ENCODE measurements at regions not wholly inside any gene's neighbourhood (a gene's known extent, or its start where the extent isn't known, plus 50 kb on each side); places are given as distances from the start of the nearest gene placed in this dataset.

GRCh38 chr16:86239381-86239780 lies 270.9 kb upstream of the FOXF1 start:
- DNase-seq (ENCODE audit: extremely low spot score): no peak
- no peak for TF ChIP-seq NFRKB (IDR thresholded peaks at IDR 0.05)
- ChIA-PET POLR2A (interaction anchor here (0.8 kb wide), 1 partner anchor 157 kb away, joined by 3 read pairs; no protein-coding TSS in a partner anchor), CTCF (no interaction called here)

DNA sequence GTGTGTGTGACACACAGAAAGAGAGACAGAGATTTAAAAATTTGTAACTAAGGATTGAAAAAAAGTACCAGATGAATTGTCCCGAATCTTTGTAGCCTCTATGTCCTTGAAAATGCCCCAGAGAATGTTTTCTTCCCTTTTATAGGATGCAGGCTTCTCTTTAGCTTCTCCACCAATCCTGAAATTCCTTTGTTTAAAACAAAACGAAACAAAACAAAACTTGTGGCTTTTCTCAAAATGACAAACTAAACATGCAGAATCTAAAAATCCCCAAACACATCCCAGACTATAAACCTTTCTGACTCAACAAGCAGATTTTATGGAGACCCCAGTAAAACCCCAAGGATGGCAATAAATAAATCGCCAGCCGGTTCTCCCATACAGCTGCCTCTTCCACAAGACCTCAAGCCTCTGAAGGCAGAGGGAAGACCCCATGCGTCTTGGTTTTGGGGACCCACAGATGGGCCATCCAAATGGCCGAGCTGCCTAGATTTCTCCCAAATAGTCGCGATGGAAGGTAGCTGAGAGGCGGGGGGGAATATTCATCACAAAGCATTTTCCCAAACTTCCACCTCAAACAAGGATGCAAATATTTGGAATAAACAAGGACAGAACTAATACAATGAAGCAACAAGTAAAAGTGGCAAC lies 269.5 kb upstream of the FOXF1 start:
- POLR2A ChIA-PET: no interaction called here
- TF ChIP-seq ELF4 (IDR thresholded peaks at IDR 0.05) (no peak), ZNF384 (IDR thresholded peaks at IDR 0.05) (no peak), BHLHE40 (IDR thresholded peaks at IDR 0.05; ENCODE audit: borderline replicate concordance) (no peak), LEF1 (IDR thresholded peaks at IDR 0.05; ENCODE audit: borderline replicate concordance) (no peak), PKNOX1 (IDR thresholded peaks at IDR 0.05) (no peak)
- CTCF ChIA-PET: interaction anchor here (0.7 to 1.2 kb wide), 2 partner anchors 11 to 251 kb away, joined by 3 read pairs; no protein-coding TSS in a partner anchor
- no peak for DNase-seq (ENCODE audit: extremely low spot score)

DNA sequence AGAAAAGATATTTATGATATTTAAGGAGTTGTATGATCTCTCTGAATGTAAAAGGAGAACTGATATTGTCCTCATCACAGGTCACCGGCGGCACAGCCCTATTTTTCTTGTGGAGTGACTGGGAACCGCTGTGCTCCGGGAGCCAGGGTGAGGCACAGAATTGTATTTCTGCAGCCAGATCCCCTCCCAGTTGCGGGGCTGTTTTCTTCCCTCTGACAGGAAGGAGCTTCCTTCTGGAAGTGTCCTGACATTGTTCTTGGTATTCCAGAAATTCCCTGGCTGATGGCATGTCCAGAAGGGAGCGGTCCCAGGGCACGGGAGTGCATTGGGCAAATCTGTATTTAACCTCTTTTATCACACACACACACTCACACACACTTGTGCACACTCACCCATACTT lies 268.6 kb upstream of the FOXF1 start:
- no peak for DNase-seq (ENCODE audit: extremely low spot score)
- ChIA-PET POLR2A (no interaction called here), CTCF (interaction anchor here (1.2 kb wide), 1 partner anchor 10 kb away, joined by 3 read pairs; no protein-coding TSS in a partner anchor)
- TF ChIP-seq FOXK2 (IDR thresholded peaks at IDR 0.05) (no peak), CTBP1 (IDR thresholded peaks at IDR 0.05; ENCODE audit: borderline replicate concordance) (no peak), ZNF384 (IDR thresholded peaks at IDR 0.05) (no peak), LEF1 (IDR thresholded peaks at IDR 0.05; ENCODE audit: borderline replicate concordance) (no peak), BHLHE40 (IDR thresholded peaks at IDR 0.05; ENCODE audit: borderline replicate concordance) (no peak), ELF4 (IDR thresholded peaks at IDR 0.05) (no peak), SP1 (IDR thresholded peaks at IDR 0.05) (no peak), ARNT (IDR thresholded peaks at IDR 0.05) (no peak), FOXA1 (IDR thresholded peaks at IDR 0.05) (no peak)

DNA sequence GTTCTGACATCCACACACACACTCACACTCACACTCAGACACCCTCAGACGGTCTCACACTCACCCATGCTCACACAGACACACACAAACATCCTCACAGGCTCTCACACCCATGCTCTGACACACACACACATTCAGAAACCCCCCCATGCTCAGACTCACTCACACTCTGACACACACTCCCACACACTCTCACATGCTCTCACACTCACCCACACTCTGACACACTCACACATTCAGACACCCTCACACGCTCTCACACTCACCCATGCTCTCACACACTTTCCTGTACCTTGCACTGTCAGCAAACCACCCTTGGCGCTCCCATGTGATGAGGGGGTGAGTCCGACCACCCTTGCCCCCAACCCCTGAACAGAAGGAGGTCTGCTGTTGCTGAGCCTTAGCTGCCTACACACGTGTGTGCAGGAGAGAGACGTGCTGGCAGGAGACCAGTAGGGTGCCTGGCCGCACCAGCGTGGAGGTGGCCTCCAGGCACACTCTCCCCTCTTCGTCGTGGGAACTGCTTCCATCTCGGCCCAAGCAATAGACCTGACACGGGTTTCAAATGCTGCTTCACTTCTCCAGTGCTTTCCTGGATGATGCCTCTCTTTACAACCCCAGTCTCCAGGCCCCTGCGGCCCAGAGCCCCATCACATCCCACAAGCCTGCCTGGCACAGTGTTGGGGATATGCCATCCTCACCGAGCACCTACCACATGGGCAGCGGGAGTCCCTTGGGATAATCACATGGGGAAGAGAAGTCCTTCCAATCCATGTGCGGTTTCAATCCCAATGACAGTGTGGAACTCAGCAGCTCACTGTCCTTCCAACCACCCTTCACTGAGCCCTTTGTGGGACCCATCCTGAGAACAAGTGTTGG lies 267.8 kb upstream of the FOXF1 start:
- DNase-seq (ENCODE audit: extremely low spot score): no peak
- TF ChIP-seq PKNOX1 (IDR thresholded peaks at IDR 0.05): no peak
- TF ChIP-seq LEF1 (IDR thresholded peaks at IDR 0.05; ENCODE audit: borderline replicate concordance): no peak
- no peak for TF ChIP-seq TARDBP (IDR thresholded peaks at IDR 0.05)
- CTCF ChIA-PET: no interaction called here
- POLR2A ChIA-PET: no interaction called here

DNA sequence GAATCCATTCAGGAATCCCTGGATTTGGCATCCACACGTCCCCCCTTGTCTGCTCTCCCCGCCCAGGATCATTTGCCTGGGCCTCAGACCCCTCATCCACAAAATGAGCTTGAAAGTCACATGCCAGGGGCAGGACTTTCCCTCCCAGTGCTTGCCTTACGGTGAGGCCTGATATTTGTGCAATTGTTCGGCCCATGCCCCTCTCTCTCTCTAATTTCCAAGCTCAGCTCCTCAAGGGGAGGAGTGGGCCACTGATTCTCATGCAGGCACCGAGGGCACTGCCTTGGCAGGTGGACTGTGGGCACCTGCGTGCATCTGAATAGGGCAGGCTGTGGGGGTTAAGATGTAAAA lies 267.2 kb upstream of the FOXF1 start:
- ChIA-PET POLR2A (no interaction called here), CTCF (interaction anchor here (2.1 kb wide), 1 partner anchor 10 kb away, joined by 10 read pairs; no protein-coding TSS in a partner anchor)
- TF ChIP-seq CTBP1 (IDR thresholded peaks at IDR 0.05; ENCODE audit: borderline replicate concordance) (no peak), SUZ12 (IDR thresholded peaks at IDR 0.05) (no peak), FOXK2 (IDR thresholded peaks at IDR 0.05) (no peak), FOXA1 (IDR thresholded peaks at IDR 0.05) (no peak)
- no peak for DNase-seq (ENCODE audit: extremely low spot score)

DNA sequence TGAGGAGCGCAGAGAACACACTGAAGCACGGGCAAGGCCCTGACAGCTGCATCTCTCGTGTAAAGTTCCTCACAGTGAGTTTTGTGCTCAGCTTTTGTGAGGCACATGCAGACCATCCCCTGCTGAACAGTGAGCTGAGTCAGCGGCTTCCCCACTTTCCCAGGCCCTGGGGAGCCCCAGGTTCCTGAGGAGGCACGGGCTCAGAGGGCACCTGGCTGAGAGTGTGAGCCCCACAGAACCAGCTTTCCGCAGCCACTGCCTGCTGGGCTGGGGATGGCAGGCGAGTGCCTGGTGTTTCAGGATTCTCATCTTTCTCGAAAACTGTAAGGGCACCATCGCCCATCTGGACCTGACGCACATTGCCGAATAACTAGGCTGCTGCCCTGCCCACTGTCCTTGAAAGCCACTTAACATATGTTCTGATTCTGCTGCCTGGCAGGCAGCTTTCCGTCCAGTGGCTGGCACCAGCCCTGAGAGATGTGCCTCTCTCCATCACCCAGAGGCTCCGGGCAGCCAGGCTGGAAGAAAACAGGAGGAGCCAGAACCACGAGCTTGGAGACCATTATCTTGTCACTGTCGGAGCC lies 266.7 kb upstream of the FOXF1 start:
- ChIA-PET POLR2A (no interaction called here), CTCF (interaction anchor here (0.8 to 2.1 kb wide), 2 partner anchors 9 to 1424 kb away, joined by 3 to 10 read pairs; no protein-coding TSS in a partner anchor)
- TF ChIP-seq LEF1 (IDR thresholded peaks at IDR 0.05; ENCODE audit: borderline replicate concordance) (no peak), BHLHE40 (IDR thresholded peaks at IDR 0.05; ENCODE audit: borderline replicate concordance) (no peak), SUZ12 (IDR thresholded peaks at IDR 0.05) (no peak)
- no peak for DNase-seq (ENCODE audit: extremely low spot score)

DNA sequence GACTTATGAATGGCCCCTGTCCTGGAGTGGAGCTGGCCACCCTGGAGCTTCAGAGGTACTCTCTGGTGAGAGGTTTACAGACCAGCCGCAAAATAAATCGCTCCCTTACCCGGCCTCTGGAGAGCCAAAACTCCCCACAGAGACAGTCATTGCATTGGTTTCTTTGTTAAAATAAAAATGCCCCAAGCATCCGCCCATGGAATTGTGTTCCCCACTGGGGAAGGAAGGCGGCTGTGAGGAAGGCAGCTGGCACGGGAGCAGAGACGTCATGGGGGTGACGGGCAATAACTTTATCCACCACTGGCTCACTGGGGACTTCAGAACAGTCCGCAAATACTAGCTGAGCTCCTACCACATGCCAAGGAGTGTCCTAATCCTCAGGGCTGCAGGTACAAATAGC lies 266.2 kb upstream of the FOXF1 start:
- POLR2A ChIA-PET: no interaction called here
- CTCF ChIA-PET: interaction anchor here (0.8 to 2.1 kb wide), 2 partner anchors 9 to 1425 kb away, joined by 3 to 10 read pairs; no protein-coding TSS in a partner anchor

More for the DNA sequence above, 266.2 kb upstream of the FOXF1 start:
- DNase-seq (ENCODE audit: extremely low spot score): no peak
- TF ChIP-seq FOXA1 (IDR thresholded peaks at IDR 0.05) (no peak), LEF1 (IDR thresholded peaks at IDR 0.05; ENCODE audit: borderline replicate concordance) (no peak), SP1 (IDR thresholded peaks at IDR 0.05) (no peak), HDGF (IDR thresholded peaks at IDR 0.05; ENCODE audit: borderline replicate concordance) (no peak), CTBP1 (IDR thresholded peaks at IDR 0.05; ENCODE audit: borderline replicate concordance) (no peak), FOXM1 (IDR thresholded peaks at IDR 0.05; ENCODE audit: borderline replicate concordance) (no peak), PKNOX1 (IDR thresholded peaks at IDR 0.05) (no peak), ARNT (IDR thresholded peaks at IDR 0.05) (no peak), TARDBP (IDR thresholded peaks at IDR 0.05) (no peak), NFRKB (IDR thresholded peaks at IDR 0.05) (no peak), SUZ12 (IDR thresholded peaks at IDR 0.05) (no peak), ZNF384 (IDR thresholded peaks at IDR 0.05) (no peak), FOXK2 (IDR thresholded peaks at IDR 0.05) (no peak), ELF4 (IDR thresholded peaks at IDR 0.05) (no peak), L3MBTL2 (conservative IDR thresholded peaks at IDR 0.05) (no peak), BHLHE40 (IDR thresholded peaks at IDR 0.05; ENCODE audit: borderline replicate concordance) (no peak)
